ENCODE measurements at regions not wholly inside any gene's neighbourhood (a gene's known extent, or its start where the extent isn't known, plus 50 kb on each side); places are given as distances from the start of the nearest gene placed in this dataset.

GRCh38 chr2:60671966-60672365, 84.1 kb upstream of the PAPOLG start (continued):
- TF ChIP-seq PAX5 (IDR thresholded peaks at IDR 0.05; ENCODE audit: borderline replicate concordance, low read depth, low read length) (no peak), CREM (IDR thresholded peaks at IDR 0.05; ENCODE audit: low read depth) (no peak), CBX3 (IDR thresholded peaks at IDR 0.05; ENCODE audit: borderline replicate concordance, low read depth) (no peak), IRF5 (IDR thresholded peaks at IDR 0.05; ENCODE audit: borderline replicate concordance) (no peak), FOXK2 (IDR thresholded peaks at IDR 0.05) (no peak), NBN (IDR thresholded peaks at IDR 0.05) (no peak)

- in situ Hi-C loops (cut with MboI), result no loop called here
- Histone ChIP-seq H3K4me1 (ENCODE audit: control insufficient read depth, insufficient read depth, low read length) (peaks cover 3% of the 10 kb centered on the region; the same call in 1 of the 2 replicates), H3K27me3 (replicated peaks in 1 of 2; ENCODE audit: control insufficient read depth in 2 of 2, insufficient read depth in 2 of 2, low read length in 1 of 2) (no peaks in the 10 kb centered on the region), H4K20me1 (ENCODE audit: control insufficient read depth, insufficient read depth) (no peaks in the 10 kb centered on the region), H3K79me2 (ENCODE audit: control insufficient read depth, insufficient read depth, low read length) (no peaks in the 10 kb centered on the region), H3K4me2 (ENCODE audit: control insufficient read depth, insufficient read depth) (no peak overlapping the region), H3K4me3 (no peak overlapping the region), H3K27ac (ENCODE audit: control insufficient read depth, insufficient read depth) (no peak overlapping the region), H2AFZ (ENCODE audit: control insufficient read depth, low read depth, low read length) (no peak overlapping the region; the same call in 1 of the 2 replicates), H3K9me3 (replicated peaks; ENCODE audit: control insufficient read depth, insufficient read depth, low read length) (no peaks in the 10 kb centered on the region), H3K9ac (ENCODE audit: control insufficient read depth, insufficient read depth, low read length) (no peak overlapping the region), H3K36me3 (ENCODE audit: control insufficient read depth in 2 of 2, insufficient read depth in 2 of 2, low read length in 1 of 2) (no peaks in the 10 kb centered on the region)
- BruUV-seq (replicated peaks), result no TSS peak
- RAD21 ChIA-PET (ENCODE audit: unreplicated experiment), result interaction anchor here (1.2 to 1.4 kb wide), 3 partner anchors 34 to 325 kb away, joined by 3 read pairs; no protein-coding TSS in a partner anchor
- TF ChIP-seq SP1 (IDR thresholded peaks at IDR 0.05; ENCODE audit: low read depth, low read length), result no peak
- 0 out of 2 replicates have a peak, but pooled peaks have one; percentile 26 for TF ChIP-seq CREM (IDR thresholded peaks at IDR 0.05; ENCODE audit: low read depth)
- TF ChIP-seq YY1 (IDR thresholded peaks at IDR 0.05; ENCODE audit: low read depth, low read length), result 0 out of 2 replicates have a peak, but pooled peaks have one; percentile 56
- no peak for TF ChIP-seq RBBP5 (conservative IDR thresholded peaks at IDR 0.05)
- TF ChIP-seq SMC3 (IDR thresholded peaks at IDR 0.05; ENCODE audit: borderline replicate concordance, low read length), result peak; percentile 57; the same call in 1 of the 2 replicates
- TF ChIP-seq CTCF (IDR thresholded peaks at IDR 0.05 in 2 of 3, conservative IDR thresholded peaks at IDR 0.05 in 1 of 3; ENCODE audit: control insufficient read depth in 2 of 3, extremely low read depth in 1 of 3, insufficient read depth in 1 of 3, low read depth in 3 of 3, low read length in 3 of 3), result peak; percentile 95 to 98 (median 98)
- peak; percentile 69 for TF ChIP-seq RAD21 (IDR thresholded peaks at IDR 0.05; ENCODE audit: insufficient read depth, low read depth, low read length)
- TF ChIP-seq E2F8 (IDR thresholded peaks at IDR 0.05; ENCODE audit: low read depth, partially characterized antibody), result no peak
- 0 out of 2 replicates have a peak, but pooled peaks have one; percentile 20 for TF ChIP-seq SMARCA5 (IDR thresholded peaks at IDR 0.05)
- TF ChIP-seq IRF4 (IDR thresholded peaks at IDR 0.05; ENCODE audit: low read depth, low read length), result 0 out of 2 replicates have a peak, but pooled peaks have one; percentile 35
- TF ChIP-seq PAX5 (IDR thresholded peaks at IDR 0.05; ENCODE audit: borderline replicate concordance, low read depth, low read length), result 0 out of 2 replicates have a peak, but pooled peaks have one; percentile 25
- WGBS (ENCODE audit: insufficient coverage, insufficient replicate concordance, low lambda C conversion rate, missing lambda C conversion rate), result 17% methylated on average over 9 of the region's 9 CpGs
- intact Hi-C loops (cut with micrococcal nuclease; ENCODE audit: unreplicated experiment), result loop anchor here (5.0 kb wide), 1 partner anchor 112 kb away; no protein-coding TSS in a partner anchor
- FAIRE-seq (peak; percentile 97), DNase-seq (ENCODE audit: low read depth, low spot score) (peak; percentile 19), ATAC-seq (peak; percentile 100)
- SMC1A ChIA-PET (ENCODE audit: uncharacterized antibody, unreplicated experiment), result interaction anchor here (0.6 to 1.6 kb wide), 5 partner anchors 81 to 1118 kb away, joined by 3 to 7 read pairs (median 3); partner anchors contain the start of gene PAPOLG
- POLR2A ChIA-PET, result no interaction called here
- CTCF ChIA-PET, result interaction anchor here (0.6 to 4.9 kb wide), 32 partner anchors 12 to 1912 kb away, joined by 3 to 46 read pairs (median 4); no protein-coding TSS in a partner anchor
Observed at GRCh38 chr2:60674524-60675165, 81.4 kb upstream of the PAPOLG start.

All from GM12878 (cell line).